ENCODE measurements at regions not wholly inside any gene's neighbourhood (a gene's known extent, or its start where the extent isn't known, plus 50 kb on each side); places are given as distances from the start of the nearest gene placed in this dataset.

DNA sequence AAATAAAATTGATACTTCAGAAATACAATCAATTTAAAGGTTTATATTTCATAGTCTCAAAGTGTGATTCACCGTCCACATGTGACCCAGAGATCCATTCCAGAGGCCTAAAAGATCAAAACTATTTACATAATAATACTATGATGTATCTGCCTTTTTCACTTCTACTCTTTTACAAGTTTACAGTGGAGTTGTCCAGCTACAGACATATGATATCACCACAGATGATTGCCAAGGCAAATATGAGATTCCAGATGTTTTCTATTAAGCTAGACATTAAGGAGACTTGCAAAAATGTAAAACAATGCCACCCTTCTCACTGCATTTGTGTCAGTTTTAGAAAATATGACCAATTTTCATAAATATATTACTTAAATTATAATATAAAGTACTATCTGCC, 443.7 kb downstream of the GJA1 start:
- Histone ChIP-seq H3K4me1 (ENCODE audit: insufficient read depth, low read length, poor library complexity, severe bottlenecking) (no peaks in the 10 kb centered on the region), H3F3A (ENCODE audit: low read depth) (no peaks in the 10 kb centered on the region), H3K27me3 (ENCODE audit: insufficient read depth, low read length, poor library complexity, severe bottlenecking) (no peaks in the 10 kb centered on the region), H3K9ac (ENCODE audit: low read depth, low read length, poor library complexity, severe bottlenecking) (no peak overlapping the region), H3K9me3 (ENCODE audit: insufficient read depth, low read depth, low read length) (no peaks in the 10 kb centered on the region), H4K20me1 (ENCODE audit: insufficient read depth, low read length, poor library complexity, severe bottlenecking) (no peaks in the 10 kb centered on the region), H3K9me2 (replicated peaks; ENCODE audit: low read depth, low read length) (no peaks in the 10 kb centered on the region), H3K36me3 (ENCODE audit: insufficient read depth, low read length) (no peaks in the 10 kb centered on the region), H2AFZ (ENCODE audit: low read length) (no peak overlapping the region), H3K4me3 (ENCODE audit: low read length, poor library complexity, severe bottlenecking) (no peak overlapping the region), H3K79me2 (ENCODE audit: insufficient read depth, low read length) (no peaks in the 10 kb centered on the region), H3K4me2 (ENCODE audit: low read depth, low read length, poor library complexity, severe bottlenecking) (no peak overlapping the region)
- TF ChIP-seq EZH2phosphoT487 (IDR thresholded peaks at IDR 0.05; ENCODE audit: borderline replicate concordance): no peak
- TF ChIP-seq, protein P1, sequence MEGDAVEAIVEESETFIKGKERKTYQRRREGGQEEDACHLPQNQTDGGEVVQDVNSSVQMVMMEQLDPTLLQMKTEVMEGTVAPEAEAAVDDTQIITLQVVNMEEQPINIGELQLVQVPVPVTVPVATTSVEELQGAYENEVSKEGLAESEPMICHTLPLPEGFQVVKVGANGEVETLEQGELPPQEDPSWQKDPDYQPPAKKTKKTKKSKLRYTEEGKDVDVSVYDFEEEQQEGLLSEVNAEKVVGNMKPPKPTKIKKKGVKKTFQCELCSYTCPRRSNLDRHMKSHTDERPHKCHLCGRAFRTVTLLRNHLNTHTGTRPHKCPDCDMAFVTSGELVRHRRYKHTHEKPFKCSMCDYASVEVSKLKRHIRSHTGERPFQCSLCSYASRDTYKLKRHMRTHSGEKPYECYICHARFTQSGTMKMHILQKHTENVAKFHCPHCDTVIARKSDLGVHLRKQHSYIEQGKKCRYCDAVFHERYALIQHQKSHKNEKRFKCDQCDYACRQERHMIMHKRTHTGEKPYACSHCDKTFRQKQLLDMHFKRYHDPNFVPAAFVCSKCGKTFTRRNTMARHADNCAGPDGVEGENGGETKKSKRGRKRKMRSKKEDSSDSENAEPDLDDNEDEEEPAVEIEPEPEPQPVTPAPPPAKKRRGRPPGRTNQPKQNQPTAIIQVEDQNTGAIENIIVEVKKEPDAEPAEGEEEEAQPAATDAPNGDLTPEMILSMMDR (conservative IDR thresholded peaks at IDR 0.05; ENCODE audit: low read length): no peak

DNA sequence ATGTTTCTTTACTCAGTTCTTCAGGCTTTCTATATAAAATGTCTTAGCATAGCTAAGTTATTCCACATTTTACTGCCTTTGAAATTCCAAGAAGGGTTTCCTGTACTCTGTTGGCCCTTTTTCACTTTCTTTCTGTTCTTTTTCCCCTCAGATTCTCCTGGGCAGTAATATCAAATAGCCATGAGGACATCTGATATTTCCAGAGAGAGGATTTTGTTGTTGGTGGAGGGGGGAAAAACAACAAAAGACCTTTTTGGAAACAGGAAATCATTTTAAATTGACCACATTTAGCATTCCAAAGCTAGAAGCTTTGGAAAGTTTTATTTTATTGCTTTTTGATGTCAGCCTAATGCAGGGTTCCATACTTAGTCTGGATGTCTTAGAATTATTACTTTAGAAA, 445.4 kb downstream of the GJA1 start:
- Histone ChIP-seq H3K9ac (ENCODE audit: low read depth, low read length, poor library complexity, severe bottlenecking) (no peak overlapping the region), H3K9me3 (ENCODE audit: insufficient read depth, low read depth, low read length) (no peaks in the 10 kb centered on the region), H4K20me1 (ENCODE audit: insufficient read depth, low read length, poor library complexity, severe bottlenecking) (no peaks in the 10 kb centered on the region), H3K4me1 (ENCODE audit: insufficient read depth, low read length, poor library complexity, severe bottlenecking) (no peaks in the 10 kb centered on the region), H3K9me2 (replicated peaks; ENCODE audit: low read depth, low read length) (no peaks in the 10 kb centered on the region), H3K27me3 (ENCODE audit: insufficient read depth, low read length, poor library complexity, severe bottlenecking) (no peaks in the 10 kb centered on the region), H3K4me2 (ENCODE audit: low read depth, low read length, poor library complexity, severe bottlenecking) (no peak overlapping the region), H3K36me3 (ENCODE audit: insufficient read depth, low read length) (no peaks in the 10 kb centered on the region), H3K79me2 (ENCODE audit: insufficient read depth, low read length) (no peaks in the 10 kb centered on the region), H3K4me3 (ENCODE audit: low read length, poor library complexity, severe bottlenecking) (no peak overlapping the region), H2AFZ (ENCODE audit: low read length) (no peak overlapping the region), H3F3A (ENCODE audit: low read depth) (no peaks in the 10 kb centered on the region)
- TF ChIP-seq, protein P1 (conservative IDR thresholded peaks at IDR 0.05; ENCODE audit: low read length): no peak
- TF ChIP-seq EZH2phosphoT487 (IDR thresholded peaks at IDR 0.05; ENCODE audit: borderline replicate concordance): no peak

DNA sequence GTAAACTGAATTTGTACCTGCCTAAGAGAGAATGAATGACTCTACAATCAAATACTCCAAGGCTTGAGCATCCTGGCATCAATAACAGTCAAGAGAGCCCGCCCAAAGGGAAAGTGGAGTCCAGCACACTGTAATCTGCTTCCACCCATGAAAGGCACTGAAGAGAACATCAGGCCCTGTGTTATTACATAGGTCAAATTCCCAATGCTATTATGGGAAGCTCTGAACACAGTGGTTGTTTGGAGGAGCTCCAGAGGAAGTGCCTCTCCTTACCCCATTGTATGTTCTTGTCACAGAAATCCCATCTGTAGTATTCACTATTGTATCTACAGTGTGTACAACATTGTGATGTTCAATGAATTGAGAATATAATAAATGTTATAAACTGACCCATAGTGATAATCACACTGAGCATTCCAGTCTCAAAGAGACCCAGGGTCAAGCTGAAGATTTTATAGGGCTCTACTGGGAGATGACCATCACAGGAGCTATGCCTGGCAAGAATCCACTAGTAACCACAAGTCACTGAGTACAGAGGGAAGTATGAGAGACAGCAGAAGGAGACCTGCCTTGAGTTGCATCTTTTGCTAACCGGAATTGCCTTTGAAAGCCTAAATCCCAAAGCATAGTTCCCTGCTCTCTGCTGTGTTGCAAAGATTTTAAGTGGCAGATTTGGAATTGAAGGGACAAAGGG, 446.7 kb downstream of the GJA1 start:
- Histone ChIP-seq H3K27me3 (ENCODE audit: insufficient read depth, low read length, poor library complexity, severe bottlenecking) (no peaks in the 10 kb centered on the region), H3F3A (ENCODE audit: low read depth) (no peaks in the 10 kb centered on the region), H3K4me1 (ENCODE audit: insufficient read depth, low read length, poor library complexity, severe bottlenecking) (no peaks in the 10 kb centered on the region), H3K9me3 (ENCODE audit: insufficient read depth, low read depth, low read length) (no peaks in the 10 kb centered on the region), H3K36me3 (ENCODE audit: insufficient read depth, low read length) (no peaks in the 10 kb centered on the region), H3K9ac (ENCODE audit: low read depth, low read length, poor library complexity, severe bottlenecking) (no peak overlapping the region), H3K4me2 (ENCODE audit: low read depth, low read length, poor library complexity, severe bottlenecking) (no peak overlapping the region), H3K9me2 (replicated peaks; ENCODE audit: low read depth, low read length) (no peaks in the 10 kb centered on the region), H3K4me3 (ENCODE audit: low read length, poor library complexity, severe bottlenecking) (no peak overlapping the region), H2AFZ (ENCODE audit: low read length) (no peak overlapping the region), H3K79me2 (ENCODE audit: insufficient read depth, low read length) (no peaks in the 10 kb centered on the region), H4K20me1 (ENCODE audit: insufficient read depth, low read length, poor library complexity, severe bottlenecking) (no peaks in the 10 kb centered on the region)
- TF ChIP-seq, protein P1 (conservative IDR thresholded peaks at IDR 0.05; ENCODE audit: low read length): no peak
- no peak for TF ChIP-seq EZH2phosphoT487 (IDR thresholded peaks at IDR 0.05; ENCODE audit: borderline replicate concordance)

All from Loucy (cell line).